SK-N-SH treated with all-trans-retinoic acid at 6 μM for 48 hours (cell line): ENCODE measurements at regions not wholly inside any gene's neighbourhood (a gene's known extent, or its start where the extent isn't known, plus 50 kb on each side); places are given as distances from the start of the nearest gene placed in this dataset.

Source experiments
- ARNTL ChIP-seq: fragments of 450-650 bp; formaldehyde crosslinking; IDR thresholded peaks from 2 replicates; pipeline ENCODE4 v1.5.0; 2020; ENCODE audit warnings: low read depth, mild to moderate bottlenecking, moderate library complexity, borderline replicate concordance
- ISL1 ChIP-seq: fragments of 250-450 bp; sonication (Bioruptor Pico); IDR thresholded peaks from 2 replicates; pipeline ENCODE4 v2.1.2; 2022; ENCODE audit warnings: mild to moderate bottlenecking, moderate library complexity
- OSR1 ChIP-seq: fragments of 250-450 bp; sonication (Bioruptor Pico); IDR thresholded peaks from 2 replicates; pipeline ENCODE4 v1.8.0; 2022; ENCODE audit warnings: moderate library complexity, mild to moderate bottlenecking, inconsistent platforms
- PATZ1 ChIP-seq: fragments of 250-450 bp; sonication (Bioruptor Pico); IDR thresholded peaks from 2 replicates; pipeline ENCODE4 v1.8.0; 2020; ENCODE audit warnings: mild to moderate bottlenecking, moderate library complexity, borderline replicate concordance
- RARB ChIP-seq: fragments of 250-450 bp; sonication (Bioruptor Pico); IDR thresholded peaks from 2 replicates; pipeline ENCODE4 v1.8.0; 2021; ENCODE audit warnings: mild to moderate bottlenecking, moderate library complexity
- ZC3H10 ChIP-seq: fragments of 250-450 bp; sonication (Bioruptor Pico); IDR thresholded peaks from 2 replicates; pipeline ENCODE4 v1.5.1; 2021; ENCODE audit warnings: mild to moderate bottlenecking, moderate library complexity
- ZFP3 ChIP-seq: fragments of 250-450 bp; sonication (Bioruptor Pico); IDR thresholded peaks from 2 replicates; pipeline ENCODE4 v1.5.0; 2020; ENCODE audit warnings: mild to moderate bottlenecking, moderate library complexity
- ZNF70 ChIP-seq: fragments of 450-650 bp; formaldehyde crosslinking; IDR thresholded peaks from 2 replicates; pipeline ENCODE4 v1.5.0; 2020; ENCODE audit warnings: mild to moderate bottlenecking, moderate library complexity
- TF ChIP-seq, protein P1 (sequence below): fragments of 250-450 bp; sonication (Bioruptor Pico); IDR thresholded peaks from 2 replicates; pipeline ENCODE4 v1.5.0; 2020; ENCODE audit warnings: mild to moderate bottlenecking, moderate library complexity
- TF ChIP-seq, protein P2 (sequence below): fragments of 250-450 bp; sonication (Bioruptor Pico); IDR thresholded peaks from 2 replicates; pipeline ENCODE4 v1.5.1; 2020; ENCODE audit warnings: low read depth, mild to moderate bottlenecking, moderate library complexity
- TF ChIP-seq, protein P3 (sequence below): fragments of 250-450 bp; sonication (Bioruptor Pico); IDR thresholded peaks from 2 replicates; pipeline ENCODE4 v1.8.0; 2021; ENCODE audit warnings: low read depth, mild to moderate bottlenecking, moderate library complexity, borderline replicate concordance

DNA sequence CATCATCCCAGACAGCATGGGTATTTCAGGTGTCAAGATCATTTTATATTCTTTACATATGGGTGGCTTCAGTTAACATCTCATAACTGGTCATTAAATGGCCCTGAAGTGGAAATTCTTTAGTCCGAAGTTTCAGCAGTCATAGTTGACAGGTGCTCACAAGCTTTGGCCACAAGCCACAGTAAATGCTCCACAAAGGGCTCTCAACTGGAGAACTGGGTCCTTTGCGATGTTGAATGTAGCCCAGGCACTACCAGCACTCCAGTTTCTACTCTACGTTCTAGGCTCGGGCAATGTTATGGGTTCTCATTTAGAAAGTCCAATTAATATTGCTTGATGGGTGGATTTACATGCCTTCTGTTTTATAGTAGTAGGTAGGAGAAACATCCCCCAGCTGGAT lies 206.3 kb downstream of the CWF19L2 start:
- TF ChIP-seq ISL1 (no peak), ARNTL (CRISPR knock-in tag) (no peak), ZFP3 (CRISPR knock-in tag) (no peak), RARB (CRISPR knock-in tag) (no peak), OSR1 (CRISPR knock-in tag) (no peak), PATZ1 (CRISPR knock-in tag) (no peak), ZNF70 (CRISPR knock-in tag) (no peak), ZC3H10 (CRISPR knock-in tag) (no peak)
- TF ChIP-seq, protein P1, sequence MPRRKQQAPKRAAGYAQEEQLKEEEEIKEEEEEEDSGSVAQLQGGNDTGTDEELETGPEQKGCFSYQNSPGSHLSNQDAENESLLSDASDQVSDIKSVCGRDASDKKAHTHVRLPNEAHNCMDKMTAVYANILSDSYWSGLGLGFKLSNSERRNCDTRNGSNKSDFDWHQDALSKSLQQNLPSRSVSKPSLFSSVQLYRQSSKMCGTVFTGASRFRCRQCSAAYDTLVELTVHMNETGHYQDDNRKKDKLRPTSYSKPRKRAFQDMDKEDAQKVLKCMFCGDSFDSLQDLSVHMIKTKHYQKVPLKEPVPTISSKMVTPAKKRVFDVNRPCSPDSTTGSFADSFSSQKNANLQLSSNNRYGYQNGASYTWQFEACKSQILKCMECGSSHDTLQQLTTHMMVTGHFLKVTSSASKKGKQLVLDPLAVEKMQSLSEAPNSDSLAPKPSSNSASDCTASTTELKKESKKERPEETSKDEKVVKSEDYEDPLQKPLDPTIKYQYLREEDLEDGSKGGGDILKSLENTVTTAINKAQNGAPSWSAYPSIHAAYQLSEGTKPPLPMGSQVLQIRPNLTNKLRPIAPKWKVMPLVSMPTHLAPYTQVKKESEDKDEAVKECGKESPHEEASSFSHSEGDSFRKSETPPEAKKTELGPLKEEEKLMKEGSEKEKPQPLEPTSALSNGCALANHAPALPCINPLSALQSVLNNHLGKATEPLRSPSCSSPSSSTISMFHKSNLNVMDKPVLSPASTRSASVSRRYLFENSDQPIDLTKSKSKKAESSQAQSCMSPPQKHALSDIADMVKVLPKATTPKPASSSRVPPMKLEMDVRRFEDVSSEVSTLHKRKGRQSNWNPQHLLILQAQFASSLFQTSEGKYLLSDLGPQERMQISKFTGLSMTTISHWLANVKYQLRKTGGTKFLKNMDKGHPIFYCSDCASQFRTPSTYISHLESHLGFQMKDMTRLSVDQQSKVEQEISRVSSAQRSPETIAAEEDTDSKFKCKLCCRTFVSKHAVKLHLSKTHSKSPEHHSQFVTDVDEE (CRISPR knock-in tag): no peak
- TF ChIP-seq, protein P2, sequence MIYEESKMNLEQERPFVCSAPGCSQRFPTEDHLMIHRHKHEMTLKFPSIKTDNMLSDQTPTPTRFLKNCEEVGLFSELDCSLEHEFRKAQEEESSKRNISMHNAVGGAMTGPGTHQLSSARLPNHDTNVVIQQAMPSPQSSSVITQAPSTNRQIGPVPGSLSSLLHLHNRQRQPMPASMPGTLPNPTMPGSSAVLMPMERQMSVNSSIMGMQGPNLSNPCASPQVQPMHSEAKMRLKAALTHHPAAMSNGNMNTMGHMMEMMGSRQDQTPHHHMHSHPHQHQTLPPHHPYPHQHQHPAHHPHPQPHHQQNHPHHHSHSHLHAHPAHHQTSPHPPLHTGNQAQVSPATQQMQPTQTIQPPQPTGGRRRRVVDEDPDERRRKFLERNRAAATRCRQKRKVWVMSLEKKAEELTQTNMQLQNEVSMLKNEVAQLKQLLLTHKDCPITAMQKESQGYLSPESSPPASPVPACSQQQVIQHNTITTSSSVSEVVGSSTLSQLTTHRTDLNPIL (CRISPR knock-in tag): no peak
- TF ChIP-seq, protein P3, sequence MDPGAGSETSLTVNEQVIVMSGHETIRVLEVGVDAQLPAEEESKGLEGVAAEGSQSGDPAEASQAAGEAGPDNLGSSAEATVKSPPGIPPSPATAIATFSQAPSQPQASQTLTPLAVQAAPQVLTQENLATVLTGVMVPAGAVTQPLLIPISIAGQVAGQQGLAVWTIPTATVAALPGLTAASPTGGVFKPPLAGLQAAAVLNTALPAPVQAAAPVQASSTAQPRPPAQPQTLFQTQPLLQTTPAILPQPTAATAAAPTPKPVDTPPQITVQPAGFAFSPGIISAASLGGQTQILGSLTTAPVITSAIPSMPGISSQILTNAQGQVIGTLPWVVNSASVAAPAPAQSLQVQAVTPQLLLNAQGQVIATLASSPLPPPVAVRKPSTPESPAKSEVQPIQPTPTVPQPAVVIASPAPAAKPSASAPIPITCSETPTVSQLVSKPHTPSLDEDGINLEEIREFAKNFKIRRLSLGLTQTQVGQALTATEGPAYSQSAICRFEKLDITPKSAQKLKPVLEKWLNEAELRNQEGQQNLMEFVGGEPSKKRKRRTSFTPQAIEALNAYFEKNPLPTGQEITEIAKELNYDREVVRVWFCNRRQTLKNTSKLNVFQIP (CRISPR knock-in tag): no peak
